Mucosa of descending colon (tissue), 3 donors: ENCODE measurements at regions not wholly inside any gene's neighbourhood (a gene's known extent, or its start where the extent isn't known, plus 50 kb on each side); places are given as distances from the start of the nearest gene placed in this dataset.

Experiments used
- ATAC-seq: fragments of 200-7000 bp; cut with Tn5 transposase; one replicate; pipeline ENCODE4 v1.9.1; 2020; ENCODE audit warnings: mild to moderate bottlenecking, moderate library complexity
- DNase-seq, 3 donors: peaks; one replicate each; pipeline ENCODE4 v3.0.0-alpha.2; 2020
- H3K36me3 ChIP-seq: fragments of 200-600 bp; one replicate; pipeline ENCODE4 v1.8.0; 2021; ENCODE audit warnings: low read depth, mild to moderate bottlenecking
- H3K4me1 ChIP-seq: fragments of 200-600 bp; one replicate; pipeline ENCODE4 v1.8.0; 2021; ENCODE audit warnings: low read depth, mild to moderate bottlenecking
- H3K4me3 ChIP-seq: fragments of 200-600 bp; one replicate; pipeline ENCODE4 v1.8.0; 2021; ENCODE audit warnings: mild to moderate bottlenecking
- H3K9me3 ChIP-seq: fragments of 200-600 bp; one replicate; pipeline ENCODE4 v1.8.0; 2021; ENCODE audit warnings: mild to moderate bottlenecking
- intact Hi-C, 2 donors: fragments of 100-400 bp; cut with DNase I in 1 of 2; cut with micrococcal nuclease in 1 of 2; formaldehyde crosslinking; loops; one replicate each; pipeline versions ENCODE4 v1.11.0 to v1.11.1; 2022; cut with DNase I, micrococcal nuclease
- TF ChIP-seq, protein P1 (sequence below): fragments of 200-600 bp; IDR thresholded peaks from one replicate; pipeline ENCODE4 v1.8.0; 2022; ENCODE audit warnings: antibody characterized with exemption, mild to moderate bottlenecking
- donor health status: DM: no; HTN: no; CAD: no; lungs with moderate emphysema.
- donor health status: DM: no; HTN: no; CAD: no.
- donor health status: DM: no; HTN: yes; CAD: no.

DNA sequence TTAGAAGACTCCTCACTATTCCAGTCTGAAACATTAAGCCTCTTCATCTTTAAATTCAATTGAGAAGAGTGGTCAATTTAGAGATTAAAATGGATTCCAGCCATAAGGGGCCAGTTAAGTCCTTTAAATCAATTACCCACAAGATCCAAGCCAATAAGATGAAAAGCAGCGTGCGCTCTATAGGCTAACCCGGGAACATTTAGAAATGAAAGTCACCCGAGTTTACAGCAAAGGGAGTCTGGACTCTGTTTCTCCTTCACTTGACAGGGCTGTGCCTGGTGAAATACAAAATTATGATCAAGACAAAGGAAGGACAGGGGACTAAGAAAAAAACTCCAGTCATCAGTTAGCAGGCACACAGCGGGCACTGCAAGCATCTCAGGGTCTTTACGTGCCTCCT, 393.7 kb downstream of the QKI start:
- intact Hi-C loops, result no loop called here
- no peak for DNase-seq
- H3K4me3 ChIP-seq, result no peak overlapping the region
- no peaks in the 10 kb centered on the region for H3K9me3 ChIP-seq
- TF ChIP-seq, protein P1, sequence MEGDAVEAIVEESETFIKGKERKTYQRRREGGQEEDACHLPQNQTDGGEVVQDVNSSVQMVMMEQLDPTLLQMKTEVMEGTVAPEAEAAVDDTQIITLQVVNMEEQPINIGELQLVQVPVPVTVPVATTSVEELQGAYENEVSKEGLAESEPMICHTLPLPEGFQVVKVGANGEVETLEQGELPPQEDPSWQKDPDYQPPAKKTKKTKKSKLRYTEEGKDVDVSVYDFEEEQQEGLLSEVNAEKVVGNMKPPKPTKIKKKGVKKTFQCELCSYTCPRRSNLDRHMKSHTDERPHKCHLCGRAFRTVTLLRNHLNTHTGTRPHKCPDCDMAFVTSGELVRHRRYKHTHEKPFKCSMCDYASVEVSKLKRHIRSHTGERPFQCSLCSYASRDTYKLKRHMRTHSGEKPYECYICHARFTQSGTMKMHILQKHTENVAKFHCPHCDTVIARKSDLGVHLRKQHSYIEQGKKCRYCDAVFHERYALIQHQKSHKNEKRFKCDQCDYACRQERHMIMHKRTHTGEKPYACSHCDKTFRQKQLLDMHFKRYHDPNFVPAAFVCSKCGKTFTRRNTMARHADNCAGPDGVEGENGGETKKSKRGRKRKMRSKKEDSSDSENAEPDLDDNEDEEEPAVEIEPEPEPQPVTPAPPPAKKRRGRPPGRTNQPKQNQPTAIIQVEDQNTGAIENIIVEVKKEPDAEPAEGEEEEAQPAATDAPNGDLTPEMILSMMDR, result no peak
- ATAC-seq, result no peak
- no peaks in the 10 kb centered on the region for H3K4me1 ChIP-seq
- H3K36me3 ChIP-seq, result no peaks in the 10 kb centered on the region

DNA sequence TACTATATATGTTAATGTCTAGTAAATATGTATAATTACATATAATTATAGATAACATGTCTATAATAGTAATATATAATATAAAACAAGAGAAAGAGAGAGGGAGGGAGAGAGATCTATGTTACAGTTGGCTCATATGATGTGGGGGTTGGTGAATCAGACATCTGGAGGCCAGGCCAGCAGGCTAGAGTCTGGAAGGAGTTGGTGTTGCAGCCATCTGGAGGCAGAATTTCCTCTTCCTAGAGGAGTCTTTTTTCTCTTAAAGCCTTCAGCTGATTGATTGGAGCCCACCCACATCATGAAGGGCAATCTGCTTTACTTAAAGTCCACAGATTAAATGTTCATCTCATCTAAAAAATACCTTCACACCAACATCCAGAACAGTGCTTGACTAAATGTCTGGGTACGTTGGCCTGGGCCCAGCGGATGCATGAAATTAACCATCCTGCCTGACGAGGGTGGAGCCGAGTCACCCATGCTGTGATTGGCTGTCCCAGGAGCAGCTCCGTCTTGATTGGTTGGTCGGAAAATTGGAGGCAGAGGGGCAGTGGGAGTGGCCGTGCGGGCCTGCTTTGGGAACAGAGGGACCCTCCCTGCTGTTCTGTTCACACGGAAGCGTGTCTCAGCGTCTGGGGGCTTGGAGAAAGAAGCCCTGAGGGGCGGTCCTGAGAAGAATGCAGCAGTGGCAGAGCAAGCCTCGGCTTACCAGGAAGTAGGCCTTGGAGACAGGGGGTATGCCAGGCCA, 392.4 kb downstream of the QKI start:
- intact Hi-C loops, result no loop called here

DNA sequence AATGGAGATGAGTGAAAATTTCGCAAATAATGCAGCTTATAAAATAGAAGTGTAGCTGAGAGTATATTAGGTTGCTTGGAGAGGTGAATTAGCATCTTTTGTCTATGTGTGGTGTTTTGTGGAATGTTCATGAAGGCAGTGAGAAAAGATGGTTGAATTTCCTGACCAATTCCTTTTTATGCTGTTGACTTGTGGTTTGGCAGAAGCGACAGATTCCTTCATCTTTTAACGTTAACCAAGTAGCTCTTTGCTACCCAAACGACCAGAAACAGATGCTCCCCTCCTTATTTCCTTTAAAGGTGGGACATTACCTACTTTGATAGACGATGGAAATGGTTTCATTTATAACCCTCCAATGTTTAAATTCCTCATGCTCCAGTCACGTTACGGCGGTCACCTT, 390.5 kb downstream of the QKI start:
- no peaks in the 10 kb centered on the region for H3K36me3 ChIP-seq
- no peak overlapping the region for H3K4me3 ChIP-seq
- intact Hi-C loops, result no loop called here
- no peaks in the 10 kb centered on the region for H3K4me1 ChIP-seq
- DNase-seq (no peak), ATAC-seq (no peak)
- TF ChIP-seq, protein P1, result no peak
- no peaks in the 10 kb centered on the region for H3K9me3 ChIP-seq

More for the DNA sequence above, 392.4 kb downstream of the QKI start:
- TF ChIP-seq, protein P1, result no peak
- H3K9me3 ChIP-seq, result no peaks in the 10 kb centered on the region
- no peak for ATAC-seq
- H3K4me1 ChIP-seq, result no peaks in the 10 kb centered on the region
- DNase-seq, result no peak
- no peak overlapping the region for H3K4me3 ChIP-seq
- H3K36me3 ChIP-seq, result no peaks in the 10 kb centered on the region

DNA sequence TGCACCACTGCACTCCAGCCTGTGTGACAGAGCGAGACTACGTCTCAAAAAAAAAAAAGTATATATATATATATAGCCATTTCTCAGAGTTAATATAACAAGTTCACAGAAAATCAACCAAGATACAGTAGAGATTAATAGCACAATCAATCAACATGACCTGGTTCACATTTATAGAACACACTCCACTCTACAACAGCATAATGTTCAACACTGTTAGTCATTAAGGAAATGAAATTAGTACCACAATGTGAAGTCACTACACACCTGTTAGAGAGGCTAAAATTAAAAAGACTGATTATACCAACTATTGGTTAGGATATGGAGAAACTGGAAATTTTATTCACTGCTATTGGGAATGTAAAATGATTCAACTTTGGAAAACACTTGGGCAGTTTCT, 387.7 kb downstream of the QKI start:
- no peak for ATAC-seq
- H3K4me1 ChIP-seq, result no peaks in the 10 kb centered on the region
- H3K4me3 ChIP-seq, result no peak overlapping the region
- no peak for DNase-seq
- H3K9me3 ChIP-seq, result no peaks in the 10 kb centered on the region
- H3K36me3 ChIP-seq, result no peaks in the 10 kb centered on the region
- TF ChIP-seq, protein P1, result no peak
- intact Hi-C loops, result no loop called here

DNA sequence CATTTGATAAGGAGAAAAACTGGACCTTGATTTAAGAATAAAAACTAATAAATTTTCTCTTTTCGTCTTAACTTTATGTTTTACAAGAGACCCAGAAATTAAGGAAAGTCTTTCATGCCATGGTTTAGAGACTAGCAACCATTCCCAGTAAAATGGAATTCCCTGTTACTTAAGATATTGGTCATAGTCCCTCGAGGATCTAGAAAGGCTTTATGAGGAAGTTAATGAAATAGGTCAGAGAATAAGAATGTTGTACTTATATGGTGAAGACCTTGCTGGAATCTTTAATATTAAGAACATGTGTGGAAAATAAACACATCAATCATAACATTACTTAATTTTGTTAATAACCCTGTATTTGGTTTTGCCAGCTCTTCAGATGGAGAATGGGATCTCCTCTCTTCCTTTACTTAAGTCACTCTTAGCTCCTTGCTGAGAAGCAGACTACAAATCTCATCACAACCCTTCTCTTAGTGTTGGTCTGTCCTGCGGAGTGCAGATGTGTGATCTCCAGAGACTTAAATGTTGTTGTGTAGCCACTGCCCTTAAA, 382.9 kb downstream of the QKI start:
- H3K36me3 ChIP-seq, result no peaks in the 10 kb centered on the region
- no peak overlapping the region for H3K4me3 ChIP-seq
- H3K4me1 ChIP-seq, result no peaks in the 10 kb centered on the region
- ATAC-seq (no peak), DNase-seq (no peak)
- no peaks in the 10 kb centered on the region for H3K9me3 ChIP-seq
- intact Hi-C loops, result no loop called here
- TF ChIP-seq, protein P1, result no peak
